Mesenchymal stem cell (in vitro differentiated cells and primary cell): ENCODE measurements at regions not wholly inside any gene's neighbourhood (a gene's known extent, or its start where the extent isn't known, plus 50 kb on each side); places are given as distances from the start of the nearest gene placed in this dataset.
A peak's percentile ranks its signal among the peaks of the same experiment; 100 is the strongest.

Experiments
- DNase-seq: peaks from one replicate; pipeline ENCODE4 v3.0.0-alpha.2; 2013
- H2AFZ ChIP-seq: one replicate; pipeline ENCODE4 v1.6.1; 2013; ENCODE audit warnings: low read depth, mild to moderate bottlenecking, control low read depth, inconsistent platforms, low read length, moderate library complexity
- H2AK5ac ChIP-seq: 2 replicates; pipeline ENCODE4 v1.6.1; 2013; ENCODE audit warnings: low read length, moderate library complexity, mild to moderate bottlenecking, inconsistent platforms; ENCODE audit not compliant: severe bottlenecking
- H2BK120ac ChIP-seq: one replicate; pipeline ENCODE4 v1.6.1; 2013; ENCODE audit warnings: low read depth, mild to moderate bottlenecking, inconsistent platforms, low read length, moderate library complexity
- H2BK12ac ChIP-seq, 2 experiments: one replicate each; pipeline ENCODE4 v1.6.1; 2013; ENCODE audit warnings: inconsistent platforms in 2 of 2, low read length in 2 of 2, mild to moderate bottlenecking in 2 of 2, moderate library complexity in 2 of 2, control low read depth in 1 of 2
- H2BK15ac ChIP-seq: one replicate; pipeline ENCODE4 v1.6.1; 2013; ENCODE audit warnings: mild to moderate bottlenecking, low read depth, inconsistent platforms; ENCODE audit not compliant: poor library complexity, severe bottlenecking
- H2BK5ac ChIP-seq: 2 replicates; pipeline ENCODE4 v1.6.1; 2013; ENCODE audit warnings: low read depth, mild to moderate bottlenecking, low read length, control low read depth, inconsistent platforms; ENCODE audit not compliant: poor library complexity, severe bottlenecking
- H3K14ac ChIP-seq, 2 experiments: one replicate each; pipeline ENCODE4 v1.6.1; 2013; ENCODE audit warnings: inconsistent platforms in 2 of 2, low read length in 2 of 2, control low read depth in 1 of 2, mild to moderate bottlenecking in 1 of 2, moderate library complexity in 1 of 2
- H3K18ac ChIP-seq, 2 experiments: one replicate each; pipeline ENCODE4 v1.6.1; 2013; ENCODE audit warnings: inconsistent platforms in 2 of 2, low read length in 2 of 2, control low read depth in 1 of 2, low read depth in 1 of 2, mild to moderate bottlenecking in 1 of 2
- H3K23ac ChIP-seq, 2 experiments: one replicate each; pipeline ENCODE4 v1.6.1; 2013; ENCODE audit warnings: inconsistent platforms in 2 of 2, low read length in 2 of 2, mild to moderate bottlenecking in 2 of 2, moderate library complexity in 2 of 2, control low read depth in 1 of 2
- H3K27ac ChIP-seq: 2 replicates; pipeline ENCODE4 v1.5.1; 2013; ENCODE audit warnings: mild to moderate bottlenecking, moderate library complexity, low read length, control low read depth, inconsistent platforms; ENCODE audit not compliant: poor library complexity, severe bottlenecking
- H3K27me3 ChIP-seq, 2 experiments: 2 replicates each; pipeline versions ENCODE4 v1.6.1 to v1.7.0; 2013; ENCODE audit warnings: low read length in 2 of 2, mild to moderate bottlenecking in 2 of 2, moderate library complexity in 2 of 2, control low read depth in 1 of 2, inconsistent platforms in 1 of 2; ENCODE audit not compliant: control insufficient read depth in 1 of 2, insufficient read depth in 1 of 2
- H3K36me3 ChIP-seq, 2 experiments: 2 replicates each; pipeline versions ENCODE4 v1.6.1 to v1.7.0; 2013; ENCODE audit warnings: low read length in 2 of 2, control low read depth in 1 of 2, inconsistent platforms in 1 of 2, low read depth in 1 of 2, mild to moderate bottlenecking in 1 of 2; ENCODE audit not compliant: insufficient read depth in 2 of 2, control insufficient read depth in 1 of 2
- H3K4ac ChIP-seq, 2 experiments: one replicate each; pipeline ENCODE4 v1.6.1; 2013; ENCODE audit warnings: inconsistent platforms in 2 of 2, low read length in 2 of 2, mild to moderate bottlenecking in 2 of 2, moderate library complexity in 2 of 2, control low read depth in 1 of 2, low read depth in 1 of 2
- H3K4me1 ChIP-seq: 2 replicates; pipeline ENCODE4 v1.6.1; 2013; ENCODE audit warnings: low read depth, low read length, control low read depth; ENCODE audit not compliant: control insufficient read depth, insufficient read depth
- H3K4me2 ChIP-seq: 2 replicates; pipeline ENCODE4 v1.6.1; 2013; ENCODE audit warnings: low read length, mild to moderate bottlenecking, inconsistent platforms; ENCODE audit not compliant: poor library complexity, severe bottlenecking
- H3K4me3 ChIP-seq, 2 experiments: 2 replicates each; pipeline versions ENCODE4 v1.5.1 to v1.7.0; 2013; ENCODE audit warnings: low read length in 2 of 2, mild to moderate bottlenecking in 2 of 2, control low read depth in 1 of 2, low read depth in 1 of 2; ENCODE audit not compliant: insufficient read depth in 1 of 2
- H3K79me1 ChIP-seq: replicated peaks from 2 replicates; pipeline ENCODE4 v1.6.1; 2013; ENCODE audit warnings: mild to moderate bottlenecking, control low read depth, low read length, inconsistent platforms; ENCODE audit not compliant: poor library complexity, severe bottlenecking
- H3K9ac ChIP-seq: 2 replicates; pipeline ENCODE4 v1.7.0; 2013; ENCODE audit warnings: mild to moderate bottlenecking, low read length, moderate library complexity
- H3K9me3 ChIP-seq: 2 replicates; pipeline ENCODE4 v1.7.0; 2013; ENCODE audit warnings: mild to moderate bottlenecking, low read length; ENCODE audit not compliant: control insufficient read depth
- H4K8ac ChIP-seq: one replicate; pipeline ENCODE4 v1.6.1; 2013; ENCODE audit warnings: inconsistent platforms, mild to moderate bottlenecking, low read length, moderate library complexity
- H4K91ac ChIP-seq: one replicate; pipeline ENCODE4 v1.6.1; 2013; ENCODE audit warnings: mild to moderate bottlenecking, low read length, inconsistent platforms
- WGBS: methylation state at CpG from one replicate; pipeline ENCODE4 v1.1.7; 2013; ENCODE audit warnings: mixed read lengths; 5-methylcytosine and 5-hydroxymethylcytosine counted together

DNA sequence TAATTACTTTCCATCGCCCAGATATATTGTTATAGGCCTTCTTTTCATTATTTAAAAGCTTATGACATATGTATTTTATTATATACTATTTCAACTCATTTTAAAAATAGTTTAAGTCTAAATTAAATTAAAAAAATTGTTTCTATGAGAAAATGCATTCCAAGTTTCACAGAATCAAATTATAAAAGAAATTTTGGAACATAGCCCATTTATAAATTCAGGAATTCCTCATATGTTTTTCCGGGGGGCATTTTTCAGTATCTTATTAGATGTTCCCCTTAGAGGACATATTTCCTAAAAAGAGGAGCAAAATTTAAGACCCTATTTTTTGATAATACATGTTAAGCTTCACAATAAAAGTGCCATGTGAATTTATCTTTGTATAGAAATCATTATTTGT, 119.9 kb upstream of the ATP2B1 start:
- no peak overlapping the region for H2AFZ ChIP-seq
- H3K4me1 ChIP-seq, result peaks cover 1% of the 10 kb centered on the region
- H3K18ac ChIP-seq, result no peak overlapping the region
- no peak overlapping the region for H2BK120ac ChIP-seq
- H4K8ac ChIP-seq, result no peak overlapping the region
- no CpG with 5 or more reads among the region's 2 CpGs for WGBS
- H2AK5ac ChIP-seq, result no peak overlapping the region
- H3K27me3 ChIP-seq, result no peaks in the 10 kb centered on the region
- H2BK12ac ChIP-seq, result no peak overlapping the region
- no peak overlapping the region for H3K4ac ChIP-seq
- no peak for DNase-seq
- H3K79me1 ChIP-seq, result no peaks in the 10 kb centered on the region
- H2BK5ac ChIP-seq, result no peak overlapping the region
- no peak overlapping the region for H3K23ac ChIP-seq
- H3K14ac ChIP-seq, result no peak overlapping the region
- H3K4me3 ChIP-seq, result no peak overlapping the region
- H3K36me3 ChIP-seq, result no peaks in the 10 kb centered on the region
- H4K91ac ChIP-seq, result no peak overlapping the region
- H3K4me2 ChIP-seq, result no peak overlapping the region
- no peaks in the 10 kb centered on the region for H3K9me3 ChIP-seq
- H2BK15ac ChIP-seq, result no peak overlapping the region
- H3K9ac ChIP-seq, result no peak overlapping the region
- no peak overlapping the region for H3K27ac ChIP-seq

DNA sequence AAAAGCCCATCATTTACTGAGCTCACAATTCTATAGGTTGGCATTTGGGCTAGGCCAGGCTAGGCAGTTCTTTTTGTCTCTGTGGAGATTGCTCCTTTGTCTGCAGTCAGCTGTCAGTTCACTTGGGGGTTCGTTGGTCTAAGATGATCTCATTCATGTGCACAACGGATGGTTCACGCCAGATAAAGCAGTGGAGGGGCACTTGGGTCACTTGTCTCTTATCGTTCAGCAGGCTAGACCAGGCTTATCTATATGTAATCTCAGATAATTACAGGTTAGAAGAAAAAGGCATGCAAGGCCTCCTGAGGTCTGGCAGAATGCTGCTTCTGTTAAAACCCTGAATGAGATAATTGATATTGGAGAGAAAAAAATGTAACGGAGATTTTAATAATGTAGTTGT, 119.0 kb upstream of the ATP2B1 start:
- Histone ChIP-seq H3K23ac (no peak overlapping the region), H2BK12ac (peak overlapping the region; percentile 9 to 89), H3K4me1 (peaks cover 1% of the 10 kb centered on the region), H3K9me3 (no peaks in the 10 kb centered on the region), H2BK120ac (no peak overlapping the region), H2AFZ (no peak overlapping the region), H3K9ac (no peak overlapping the region), H3K14ac (no peak overlapping the region), H3K4me2 (no peak overlapping the region), H3K4me3 (no peak overlapping the region), H3K27me3 (no peaks in the 10 kb centered on the region), H2BK15ac (no peak overlapping the region), H2BK5ac (no peak overlapping the region), H3K18ac (peak overlapping the region; percentile 45 to 57), H3K27ac (no peak overlapping the region), H3K36me3 (no peaks in the 10 kb centered on the region), H3K79me1 (no peaks in the 10 kb centered on the region), H3K4ac (peak overlapping the region; percentile 57 to 94), H4K91ac (no peak overlapping the region), H2AK5ac (no peak overlapping the region), H4K8ac (no peak overlapping the region)
- 46% methylated on average over 5 of the region's 5 CpGs for WGBS
- no peak for DNase-seq

DNA sequence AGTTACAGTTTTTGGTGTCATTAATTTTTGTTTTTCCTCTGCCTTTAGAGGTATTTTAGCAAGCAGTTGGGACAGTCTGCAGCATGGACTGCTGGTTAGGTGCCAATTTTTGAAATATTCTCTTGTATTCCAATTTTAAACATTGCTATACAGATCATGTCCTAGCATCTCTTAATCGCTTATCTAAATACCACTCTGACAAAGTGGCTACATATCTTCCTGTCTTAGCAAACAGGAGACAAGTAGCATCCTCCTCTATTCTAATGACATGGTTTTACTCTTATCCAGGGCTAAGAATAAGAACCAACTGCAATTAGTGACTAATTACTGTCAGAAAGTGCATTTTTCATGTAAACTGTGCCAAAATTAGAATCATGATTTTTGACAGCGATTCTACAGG, 117.8 kb upstream of the ATP2B1 start:
- Histone ChIP-seq H3K18ac (no peak overlapping the region), H3K4me1 (peaks cover 1% of the 10 kb centered on the region), H2BK5ac (no peak overlapping the region), H3K79me1 (no peaks in the 10 kb centered on the region), H3K9ac (no peak overlapping the region), H2BK12ac (no peak overlapping the region), H3K9me3 (no peaks in the 10 kb centered on the region), H2AK5ac (no peak overlapping the region), H3K4me2 (no peak overlapping the region), H3K14ac (no peak overlapping the region), H4K91ac (no peak overlapping the region), H3K4ac (no peak overlapping the region), H2BK120ac (no peak overlapping the region), H3K36me3 (no peaks in the 10 kb centered on the region), H3K27ac (no peak overlapping the region), H2AFZ (no peak overlapping the region), H3K27me3 (no peaks in the 10 kb centered on the region), H3K4me3 (no peak overlapping the region), H4K8ac (no peak overlapping the region), H3K23ac (no peak overlapping the region), H2BK15ac (no peak overlapping the region)
- peak; percentile 27 for DNase-seq
- 43% methylated on average over 1 of the region's 2 CpGs for WGBS

DNA sequence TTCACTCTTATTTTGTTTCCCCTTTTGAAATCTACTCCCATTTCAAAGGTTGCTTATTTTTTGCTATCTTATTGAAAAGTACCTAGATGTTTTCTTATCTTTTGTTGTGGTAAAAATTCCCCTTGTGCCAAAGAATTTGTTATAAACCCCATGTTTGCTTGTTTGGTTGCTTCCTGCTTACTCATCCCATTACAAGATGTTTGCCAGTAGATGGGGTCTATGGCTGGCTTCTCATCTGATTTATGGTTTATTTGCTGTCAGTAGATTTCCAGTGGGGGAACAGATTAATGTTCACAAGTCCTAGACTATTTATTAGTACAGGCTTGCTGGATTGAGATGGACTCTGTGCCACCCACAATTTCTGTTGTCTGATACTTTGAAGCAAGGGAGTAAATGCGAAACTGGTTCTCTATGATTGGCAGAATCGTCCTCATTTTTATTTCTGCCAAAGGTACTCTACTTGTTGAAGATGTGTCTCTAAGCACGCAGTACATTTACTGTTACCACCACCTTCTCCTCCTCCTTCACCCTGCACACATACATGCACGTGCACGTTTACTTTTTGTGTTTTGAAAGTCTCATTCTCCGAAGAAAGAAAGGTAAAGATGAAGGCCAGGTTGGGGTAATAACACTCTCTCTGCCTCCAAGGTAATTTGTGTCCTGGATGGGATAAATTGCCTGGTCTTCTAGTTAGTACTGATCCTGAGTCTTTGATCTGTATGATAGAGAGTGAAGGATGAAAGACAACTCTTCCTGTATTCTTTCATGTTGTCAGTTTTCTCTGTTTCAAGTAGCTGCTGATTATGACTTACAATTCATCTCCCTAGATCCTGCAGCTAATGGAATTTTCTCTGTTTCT, 117.2 kb upstream of the ATP2B1 start:
- WGBS, result 43% methylated on average over 4 of the region's 6 CpGs
- no peak overlapping the region for H4K91ac ChIP-seq

More for the DNA sequence above, 117.2 kb upstream of the ATP2B1 start:
- Histone ChIP-seq H3K79me1 (no peaks in the 10 kb centered on the region), H3K4ac (peak overlapping the region; percentile 5 to 9), H2BK12ac (peak overlapping the region; percentile 12 to 14), H3K4me3 (no peak overlapping the region), H3K18ac (peak overlapping the region; percentile 11 to 23), H3K14ac (no peak overlapping the region), H3K9me3 (no peaks in the 10 kb centered on the region), H2BK120ac (no peak overlapping the region), H2BK15ac (no peak overlapping the region), H4K8ac (peak overlapping the region; percentile 16), H3K27ac (no peak overlapping the region), H2AK5ac (no peak overlapping the region), H3K4me1 (no peaks in the 10 kb centered on the region), H3K9ac (no peak overlapping the region), H2BK5ac (no peak overlapping the region), H3K36me3 (no peaks in the 10 kb centered on the region), H3K4me2 (no peak overlapping the region), H3K27me3 (no peaks in the 10 kb centered on the region), H2AFZ (no peak overlapping the region), H3K23ac (no peak overlapping the region)
- peak; percentile 77 for DNase-seq
